Endothelial cell (in vitro differentiated cells): ENCODE measurements at regions not wholly inside any gene's neighbourhood (a gene's known extent, or its start where the extent isn't known, plus 50 kb on each side); places are given as distances from the start of the nearest gene placed in this dataset.
A peak's percentile ranks its signal among the peaks of the same experiment; 100 is the strongest.
"Not testable (repeated sequence)": the region's sequence is repeated elsewhere in the genome, so short reads cannot be mapped to it uniquely, and the experiment has no call there.

Experiments
- DNase-seq: peaks from one replicate; pipeline ENCODE4 v3.0.0; 2021; ENCODE audit warnings: low spot score
- H3K27ac Mint-ChIP-seq: one replicate; pipeline ENCODE4 v1.8.0; 2021; ENCODE audit warnings: mixed read lengths, inconsistent platforms; ENCODE audit not compliant: unreplicated experiment
- H3K27me3 Mint-ChIP-seq: one replicate; pipeline ENCODE4 v1.8.0; 2021; ENCODE audit warnings: mild to moderate bottlenecking, moderate library complexity, mixed read lengths, inconsistent platforms; ENCODE audit not compliant: unreplicated experiment
- H3K36me3 Mint-ChIP-seq: one replicate; pipeline ENCODE4 v1.8.0; 2021; ENCODE audit warnings: mild to moderate bottlenecking, low read depth, mixed read lengths, inconsistent platforms; ENCODE audit not compliant: unreplicated experiment
- H3K4me1 Mint-ChIP-seq: one replicate; pipeline ENCODE4 v1.8.0; 2021; ENCODE audit warnings: mild to moderate bottlenecking, mixed read lengths, inconsistent platforms; ENCODE audit not compliant: unreplicated experiment
- H3K4me3 Mint-ChIP-seq: one replicate; pipeline ENCODE4 v1.8.0; 2021; ENCODE audit warnings: mild to moderate bottlenecking, mixed read lengths, inconsistent platforms; ENCODE audit not compliant: unreplicated experiment
- H3K9me3 Mint-ChIP-seq: one replicate; pipeline ENCODE4 v1.8.0; 2021; ENCODE audit warnings: mixed read lengths, inconsistent platforms; ENCODE audit not compliant: unreplicated experiment
- CTCF ChIP-seq: fragments of 200-600 bp; sonication (generic); IDR thresholded peaks from one replicate; pipeline ENCODE4 v1.5.0; 2021; ENCODE audit warnings: antibody characterized with exemption; ENCODE audit not compliant: unreplicated experiment

GRCh38 chr7:66554842-66555430 lies 73.7 kb upstream of the KCTD7 start:
- not testable (repeated sequence) for H3K4me3 Mint-ChIP-seq, H3K9me3 Mint-ChIP-seq, H3K36me3 Mint-ChIP-seq, H3K4me1 Mint-ChIP-seq, DNase-seq, H3K27me3 Mint-ChIP-seq, H3K27ac Mint-ChIP-seq

GRCh38 chr7:66556177-66556548 lies 72.5 kb upstream of the KCTD7 start:
- Mint-ChIP-seq H3K4me3 (no peak overlapping the region), H3K27ac (no peak overlapping the region), H3K4me1 (no peaks in the 10 kb centered on the region), H3K9me3 (no peaks in the 10 kb centered on the region), H3K36me3 (no peaks in the 10 kb centered on the region), H3K27me3 (peaks cover 2% of the 10 kb centered on the region)
- no peak for DNase-seq
- no peak for TF ChIP-seq CTCF

- no peak overlapping the region for H3K27ac Mint-ChIP-seq
- no peak for TF ChIP-seq CTCF
- DNase-seq: no peak
- H3K4me3 Mint-ChIP-seq: no peak overlapping the region
- no peaks in the 10 kb centered on the region for H3K36me3 Mint-ChIP-seq
- no peaks in the 10 kb centered on the region for H3K4me1 Mint-ChIP-seq
- peaks cover 2% of the 10 kb centered on the region for H3K27me3 Mint-ChIP-seq
- no peaks in the 10 kb centered on the region for H3K9me3 Mint-ChIP-seq
These were observed 72.0 kb upstream of the KCTD7 start for GRCh38 chr7:66556549-66557213.

GRCh38 chr7:66557214-66558200 lies 71.2 kb upstream of the KCTD7 start:
- H3K4me1 Mint-ChIP-seq: no peaks in the 10 kb centered on the region
- peak; percentile 85 for DNase-seq
- peak; percentile 92 for TF ChIP-seq CTCF
- no peaks in the 10 kb centered on the region for H3K9me3 Mint-ChIP-seq
- no peak overlapping the region for H3K4me3 Mint-ChIP-seq
- H3K27ac Mint-ChIP-seq: no peak overlapping the region
- peaks cover 2% of the 10 kb centered on the region for H3K27me3 Mint-ChIP-seq
- no peaks in the 10 kb centered on the region for H3K36me3 Mint-ChIP-seq

- TF ChIP-seq CTCF: no peak
- DNase-seq: no peak
- Mint-ChIP-seq H3K4me1 (no peaks in the 10 kb centered on the region), H3K9me3 (no peaks in the 10 kb centered on the region), H3K27me3 (peaks cover 2% of the 10 kb centered on the region), H3K27ac (no peak overlapping the region), H3K4me3 (no peak overlapping the region), H3K36me3 (no peaks in the 10 kb centered on the region)
These were observed 70.5 kb upstream of the KCTD7 start for GRCh38 chr7:66558201-66558641.
